ENCODE measurements at regions not wholly inside any gene's neighbourhood (a gene's known extent, or its start where the extent isn't known, plus 50 kb on each side); places are given as distances from the start of the nearest gene placed in this dataset.

GRCh38 chr2:2940061-2940460 lies 437.6 kb downstream of the EIPR1 start:
- Histone ChIP-seq H3K9me3 (ENCODE audit: insufficient read depth, low read length) (no peaks in the 10 kb centered on the region), H3K27me3 (ENCODE audit: insufficient read depth, insufficient read length) (no peaks in the 10 kb centered on the region), H3K4me1 (ENCODE audit: insufficient read depth, insufficient read length) (no peaks in the 10 kb centered on the region), H3K9ac (ENCODE audit: insufficient read length, low read depth) (no peak overlapping the region), H3K36me3 (ENCODE audit: insufficient read depth, insufficient read length, low read length) (no peaks in the 10 kb centered on the region), H3K4me3 (ENCODE audit: insufficient read length, low read depth) (no peak overlapping the region)
- no peak for DNase-seq (ENCODE audit: low read depth, low spot score)
- TF ChIP-seq SUZ12 (IDR thresholded peaks at IDR 0.05; ENCODE audit: extremely low read depth, insufficient read depth, insufficient read length): no peak
- no peak for TF ChIP-seq ZNF274 (IDR thresholded peaks at IDR 0.05; ENCODE audit: low read depth, low read length)

- Histone ChIP-seq H3K36me3 (ENCODE audit: insufficient read depth, insufficient read length, low read length) (no peaks in the 10 kb centered on the region), H3K27me3 (ENCODE audit: insufficient read depth, insufficient read length) (no peaks in the 10 kb centered on the region), H3K9me3 (ENCODE audit: insufficient read depth, low read length) (no peaks in the 10 kb centered on the region), H3K9ac (ENCODE audit: insufficient read length, low read depth) (no peak overlapping the region), H3K4me3 (ENCODE audit: insufficient read length, low read depth) (no peak overlapping the region), H3K4me1 (ENCODE audit: insufficient read depth, insufficient read length) (no peaks in the 10 kb centered on the region)
- no peak for DNase-seq (ENCODE audit: low read depth, low spot score)
- TF ChIP-seq ZNF274 (IDR thresholded peaks at IDR 0.05; ENCODE audit: low read depth, low read length): no peak
- TF ChIP-seq YY1 (IDR thresholded peaks at IDR 0.05; ENCODE audit: insufficient read depth, insufficient read length): no peak
- no peak for TF ChIP-seq SUZ12 (IDR thresholded peaks at IDR 0.05; ENCODE audit: extremely low read depth, insufficient read depth, insufficient read length)
Measured at GRCh38 chr2:2939078-2939795, 438.4 kb downstream of the EIPR1 start.

- no peaks in the 10 kb centered on the region for H3K27me3 ChIP-seq (ENCODE audit: insufficient read depth, insufficient read length)
- no peak for DNase-seq (ENCODE audit: low read depth, low spot score)
- no peaks in the 10 kb centered on the region for H3K36me3 ChIP-seq (ENCODE audit: insufficient read depth, insufficient read length, low read length)
- no peak overlapping the region for H3K4me3 ChIP-seq (ENCODE audit: insufficient read length, low read depth)
- H3K9me3 ChIP-seq (ENCODE audit: insufficient read depth, low read length): no peaks in the 10 kb centered on the region
- TF ChIP-seq YY1 (IDR thresholded peaks at IDR 0.05; ENCODE audit: insufficient read depth, insufficient read length) (no peak), SUZ12 (IDR thresholded peaks at IDR 0.05; ENCODE audit: extremely low read depth, insufficient read depth, insufficient read length) (no peak), ZNF274 (IDR thresholded peaks at IDR 0.05; ENCODE audit: low read depth, low read length) (no peak)
- no peak overlapping the region for H3K9ac ChIP-seq (ENCODE audit: insufficient read length, low read depth)
- no peaks in the 10 kb centered on the region for H3K4me1 ChIP-seq (ENCODE audit: insufficient read depth, insufficient read length)
Measured at GRCh38 chr2:2938481-2938880, 439.1 kb downstream of the EIPR1 start.

- Histone ChIP-seq H3K9me3 (ENCODE audit: insufficient read depth, low read length) (0 out of 2 replicates have a peak, but pooled peaks cover under 1% of the 10 kb centered on the region), H3K9ac (ENCODE audit: insufficient read length, low read depth) (no peak overlapping the region), H3K4me3 (ENCODE audit: insufficient read length, low read depth) (no peak overlapping the region), H3K36me3 (ENCODE audit: insufficient read depth, insufficient read length, low read length) (no peaks in the 10 kb centered on the region), H3K4me1 (ENCODE audit: insufficient read depth, insufficient read length) (no peaks in the 10 kb centered on the region), H3K27me3 (ENCODE audit: insufficient read depth, insufficient read length) (no peaks in the 10 kb centered on the region)
- TF ChIP-seq SUZ12 (IDR thresholded peaks at IDR 0.05; ENCODE audit: extremely low read depth, insufficient read depth, insufficient read length) (no peak), YY1 (IDR thresholded peaks at IDR 0.05; ENCODE audit: insufficient read depth, insufficient read length) (no peak)
- no peak for DNase-seq (ENCODE audit: low read depth, low spot score)
Measured at GRCh38 chr2:2935445-2936149, 442.0 kb downstream of the EIPR1 start.

GRCh38 chr2:2933426-2933825 lies 444.2 kb downstream of the EIPR1 start:
- Histone ChIP-seq H3K9me3 (ENCODE audit: insufficient read depth, low read length) (peaks cover 16% of the 10 kb centered on the region; the same call in 1 of the 2 replicates), H3K9ac (ENCODE audit: insufficient read length, low read depth) (no peak overlapping the region), H3K4me3 (ENCODE audit: insufficient read length, low read depth) (no peak overlapping the region), H3K36me3 (ENCODE audit: insufficient read depth, insufficient read length, low read length) (no peaks in the 10 kb centered on the region), H3K27me3 (ENCODE audit: insufficient read depth, insufficient read length) (no peaks in the 10 kb centered on the region), H3K4me1 (ENCODE audit: insufficient read depth, insufficient read length) (no peaks in the 10 kb centered on the region)
- TF ChIP-seq SUZ12 (IDR thresholded peaks at IDR 0.05; ENCODE audit: extremely low read depth, insufficient read depth, insufficient read length): no peak
- TF ChIP-seq YY1 (IDR thresholded peaks at IDR 0.05; ENCODE audit: insufficient read depth, insufficient read length): no peak
- TF ChIP-seq ZNF274 (IDR thresholded peaks at IDR 0.05; ENCODE audit: low read depth, low read length): no peak
- DNase-seq (ENCODE audit: low read depth, low spot score): no peak

- Histone ChIP-seq H3K9ac (ENCODE audit: insufficient read length, low read depth) (no peak overlapping the region), H3K36me3 (ENCODE audit: insufficient read depth, insufficient read length, low read length) (no peaks in the 10 kb centered on the region), H3K27me3 (ENCODE audit: insufficient read depth, insufficient read length) (no peaks in the 10 kb centered on the region), H3K9me3 (ENCODE audit: insufficient read depth, low read length) (peaks cover 16% of the 10 kb centered on the region; the same call in 1 of the 2 replicates), H3K4me1 (ENCODE audit: insufficient read depth, insufficient read length) (no peaks in the 10 kb centered on the region), H3K4me3 (ENCODE audit: insufficient read length, low read depth) (no peak overlapping the region)
- no peak for TF ChIP-seq ZNF274 (IDR thresholded peaks at IDR 0.05; ENCODE audit: low read depth, low read length)
- no peak for DNase-seq (ENCODE audit: low read depth, low spot score)
Measured at GRCh38 chr2:2932692-2933305, 444.8 kb downstream of the EIPR1 start.

GRCh38 chr2:2932189-2932588 lies 445.4 kb downstream of the EIPR1 start:
- H3K27me3 ChIP-seq (ENCODE audit: insufficient read depth, insufficient read length): no peaks in the 10 kb centered on the region
- no peak for DNase-seq (ENCODE audit: low read depth, low spot score)
- no peaks in the 10 kb centered on the region for H3K4me1 ChIP-seq (ENCODE audit: insufficient read depth, insufficient read length)
- no peaks in the 10 kb centered on the region for H3K36me3 ChIP-seq (ENCODE audit: insufficient read depth, insufficient read length, low read length)
- TF ChIP-seq ZNF274 (IDR thresholded peaks at IDR 0.05; ENCODE audit: low read depth, low read length) (no peak), SUZ12 (IDR thresholded peaks at IDR 0.05; ENCODE audit: extremely low read depth, insufficient read depth, insufficient read length) (no peak), YY1 (IDR thresholded peaks at IDR 0.05; ENCODE audit: insufficient read depth, insufficient read length) (no peak)
- H3K9me3 ChIP-seq (ENCODE audit: insufficient read depth, low read length): peaks cover 16% of the 10 kb centered on the region; the same call in 1 of the 2 replicates
- H3K4me3 ChIP-seq (ENCODE audit: insufficient read length, low read depth): no peak overlapping the region
- no peak overlapping the region for H3K9ac ChIP-seq (ENCODE audit: insufficient read length, low read depth)

All from NT2/D1 (cell line).